ENCODE measurements at regions not wholly inside any gene's neighbourhood (a gene's known extent, or its start where the extent isn't known, plus 50 kb on each side); places are given as distances from the start of the nearest gene placed in this dataset.

DNA sequence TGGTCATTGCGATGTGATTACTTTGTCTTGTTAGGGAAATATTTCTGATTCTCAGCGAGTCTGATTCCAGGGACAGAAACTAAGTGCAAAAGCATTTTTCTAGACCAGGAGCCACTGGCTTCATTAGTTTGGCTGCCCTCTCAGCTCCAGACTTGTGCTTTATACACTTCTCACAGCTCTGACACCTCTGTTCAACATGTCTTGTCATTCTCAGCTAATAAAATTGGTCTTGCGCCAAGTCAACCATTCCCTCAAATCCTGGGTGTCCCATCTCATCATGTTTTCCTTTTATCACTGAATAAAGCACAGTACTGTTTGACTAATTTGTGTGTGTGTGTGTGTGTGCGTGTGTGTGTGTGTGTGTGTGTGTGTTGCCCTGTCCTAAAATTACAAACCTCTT is 215.5 kb upstream of the EPHA4 start:
- TF ChIP-seq, protein P1, sequence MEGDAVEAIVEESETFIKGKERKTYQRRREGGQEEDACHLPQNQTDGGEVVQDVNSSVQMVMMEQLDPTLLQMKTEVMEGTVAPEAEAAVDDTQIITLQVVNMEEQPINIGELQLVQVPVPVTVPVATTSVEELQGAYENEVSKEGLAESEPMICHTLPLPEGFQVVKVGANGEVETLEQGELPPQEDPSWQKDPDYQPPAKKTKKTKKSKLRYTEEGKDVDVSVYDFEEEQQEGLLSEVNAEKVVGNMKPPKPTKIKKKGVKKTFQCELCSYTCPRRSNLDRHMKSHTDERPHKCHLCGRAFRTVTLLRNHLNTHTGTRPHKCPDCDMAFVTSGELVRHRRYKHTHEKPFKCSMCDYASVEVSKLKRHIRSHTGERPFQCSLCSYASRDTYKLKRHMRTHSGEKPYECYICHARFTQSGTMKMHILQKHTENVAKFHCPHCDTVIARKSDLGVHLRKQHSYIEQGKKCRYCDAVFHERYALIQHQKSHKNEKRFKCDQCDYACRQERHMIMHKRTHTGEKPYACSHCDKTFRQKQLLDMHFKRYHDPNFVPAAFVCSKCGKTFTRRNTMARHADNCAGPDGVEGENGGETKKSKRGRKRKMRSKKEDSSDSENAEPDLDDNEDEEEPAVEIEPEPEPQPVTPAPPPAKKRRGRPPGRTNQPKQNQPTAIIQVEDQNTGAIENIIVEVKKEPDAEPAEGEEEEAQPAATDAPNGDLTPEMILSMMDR (IDR thresholded peaks at IDR 0.05): no peak
- intact Hi-C loops (cut with DNase I): no loop called here
- H3K27me3 ChIP-seq: no peaks in the 10 kb centered on the region

DNA sequence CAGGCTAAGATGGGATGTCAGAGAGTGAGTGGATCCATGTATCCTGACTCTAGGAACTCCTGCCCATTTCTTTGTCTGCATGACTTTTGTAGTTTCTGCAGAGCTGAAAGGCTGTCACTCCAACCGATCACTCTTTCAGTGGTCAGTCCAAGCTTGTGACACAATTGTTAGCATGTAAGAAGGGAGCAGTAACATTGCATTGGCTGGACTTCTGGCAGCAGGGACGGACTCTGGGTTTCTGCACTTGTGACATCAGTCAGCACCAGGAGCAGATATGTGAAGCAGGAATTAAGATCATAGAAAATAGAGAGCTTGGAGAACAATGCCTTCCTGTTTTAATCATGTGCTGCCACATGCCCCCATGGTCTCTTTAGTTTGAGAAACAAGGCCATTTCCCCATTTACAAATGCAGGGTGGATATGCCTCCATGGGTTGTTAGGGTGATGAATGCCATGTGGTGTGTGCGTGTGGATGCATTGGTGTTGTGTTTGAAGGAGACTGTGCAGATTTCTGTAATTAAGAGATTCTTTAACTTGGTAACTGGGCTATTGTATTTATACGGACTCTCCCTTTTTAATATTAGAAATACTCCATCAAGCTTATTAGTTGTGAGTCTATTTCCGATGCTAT is 214.3 kb upstream of the EPHA4 start:
- TF ChIP-seq, protein P1 (IDR thresholded peaks at IDR 0.05): no peak
- intact Hi-C loops (cut with DNase I): no loop called here
- Histone ChIP-seq H3K27ac (no peak overlapping the region), H3K27me3 (no peaks in the 10 kb centered on the region), H3K4me1 (no peaks in the 10 kb centered on the region), H3K4me3 (no peak overlapping the region), H3K9me3 (no peaks in the 10 kb centered on the region), H3K36me3 (no peaks in the 10 kb centered on the region)
- no peak for DNase-seq (ENCODE audit: low spot score in 2 of 2)

More for the DNA sequence above, 215.5 kb upstream of the EPHA4 start:
- no peak for DNase-seq (ENCODE audit: low spot score in 2 of 2)
- H3K4me1 ChIP-seq: no peaks in the 10 kb centered on the region
- H3K9me3 ChIP-seq: no peaks in the 10 kb centered on the region
- no peak overlapping the region for H3K4me3 ChIP-seq
- no peak overlapping the region for H3K27ac ChIP-seq
- no peaks in the 10 kb centered on the region for H3K36me3 ChIP-seq

DNA sequence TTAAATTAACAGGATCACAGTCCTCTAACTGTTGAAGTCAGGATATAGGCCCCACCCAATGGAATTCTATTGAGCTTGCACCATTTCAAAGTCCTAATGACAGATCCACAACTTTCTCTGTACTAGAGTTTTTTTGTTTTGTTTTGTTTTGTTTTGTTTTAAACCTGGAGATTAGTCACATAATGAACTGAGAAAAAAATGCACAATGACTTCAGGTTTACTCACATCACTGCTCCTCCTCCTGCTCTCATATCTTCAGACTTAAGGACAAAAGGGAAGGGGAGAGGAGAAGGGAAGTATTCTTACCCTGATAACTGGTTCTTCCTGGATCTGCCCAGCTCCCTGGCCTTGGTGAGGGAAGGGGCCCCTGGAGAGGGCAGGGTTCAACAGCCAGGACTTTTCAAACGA is 208.2 kb upstream of the EPHA4 start:
- Histone ChIP-seq H3K27me3 (no peaks in the 10 kb centered on the region), H3K36me3 (no peaks in the 10 kb centered on the region), H3K27ac (peak overlapping the region; percentile 50 to 69), H3K4me3 (no peak overlapping the region), H3K4me1 (peaks cover 0 to 7% of the 10 kb centered on the region in 2 donors), H3K9me3 (no peaks in the 10 kb centered on the region)
- TF ChIP-seq, protein P1 (IDR thresholded peaks at IDR 0.05): no peak
- intact Hi-C loops (cut with DNase I): no loop called here
- no peak for DNase-seq (ENCODE audit: low spot score in 2 of 2)

DNA sequence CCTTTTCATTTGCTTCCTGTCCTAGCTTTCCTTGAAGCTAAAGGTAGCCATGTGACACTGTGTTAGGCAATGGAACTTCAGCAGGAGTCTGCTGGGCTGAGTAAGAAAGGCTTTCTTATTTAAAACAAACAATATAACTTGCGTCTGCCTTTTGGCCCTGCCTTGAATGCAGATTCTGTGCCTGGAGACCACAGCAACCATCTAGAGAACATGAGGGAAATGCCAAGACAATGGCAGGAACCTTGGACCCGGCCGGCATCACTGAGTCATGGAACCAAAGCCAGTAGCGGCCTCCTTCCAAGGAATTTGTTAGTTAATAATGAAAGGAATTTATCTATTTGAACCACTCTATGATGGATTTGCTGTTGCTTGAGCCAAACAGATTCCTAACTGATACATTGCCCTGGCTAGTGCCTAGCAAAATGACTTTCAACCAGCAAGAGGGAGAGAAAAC is 207.5 kb upstream of the EPHA4 start:
- H3K4me3 ChIP-seq: no peak overlapping the region
- intact Hi-C loops (cut with DNase I): loop anchor here (2.0 kb wide), 1 partner anchor 163 kb away; no protein-coding TSS in a partner anchor
- H3K36me3 ChIP-seq: no peaks in the 10 kb centered on the region
- TF ChIP-seq, protein P1 (IDR thresholded peaks at IDR 0.05): no peak
- H3K27ac ChIP-seq: peak overlapping the region; percentile 50 to 69
- peaks cover under 1 to 7% of the 10 kb centered on the region in 2 donors for H3K4me1 ChIP-seq
- H3K9me3 ChIP-seq: no peaks in the 10 kb centered on the region
- DNase-seq (ENCODE audit: low spot score in 2 of 2): peak in 1 of 2 donors; percentile 85
- no peaks in the 10 kb centered on the region for H3K27me3 ChIP-seq

DNA sequence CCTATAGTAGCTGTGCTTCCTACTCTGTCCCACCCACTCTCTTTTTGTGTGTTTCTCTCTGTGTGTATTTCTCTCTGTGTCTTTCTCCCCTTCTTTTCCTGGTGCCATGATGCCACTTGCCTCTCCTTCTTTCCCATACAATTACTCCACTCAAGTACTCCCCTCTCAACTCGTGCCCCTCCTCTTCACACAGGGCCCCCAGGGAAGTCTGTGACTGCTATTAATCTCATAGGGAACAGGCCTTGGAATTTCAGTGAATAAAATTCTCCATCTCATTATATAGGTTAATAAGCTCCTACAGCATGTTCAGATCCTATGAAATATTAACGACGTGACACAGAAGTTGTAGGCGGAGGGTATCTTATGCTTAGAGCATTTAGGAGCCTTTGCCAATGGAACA is 205.9 kb upstream of the EPHA4 start:
- Histone ChIP-seq H3K27ac (no peak overlapping the region), H3K9me3 (no peaks in the 10 kb centered on the region), H3K4me3 (no peak overlapping the region), H3K27me3 (no peaks in the 10 kb centered on the region), H3K4me1 (peaks cover 3 to 7% of the 10 kb centered on the region in 2 donors), H3K36me3 (no peaks in the 10 kb centered on the region)
- intact Hi-C loops (cut with DNase I): loop anchor here (2.0 kb wide), 1 partner anchor 165 kb away; no protein-coding TSS in a partner anchor
- DNase-seq (ENCODE audit: low spot score in 2 of 2): no peak
- TF ChIP-seq, protein P1 (IDR thresholded peaks at IDR 0.05): no peak

Data from ascending aorta (tissue), 2 donors.